Cardiac muscle cell (in vitro differentiated cells and primary cell): ENCODE measurements at regions not wholly inside any gene's neighbourhood (a gene's known extent, or its start where the extent isn't known, plus 50 kb on each side); places are given as distances from the start of the nearest gene placed in this dataset.
"Not testable (repeated sequence)": the region's sequence is repeated elsewhere in the genome, so short reads cannot be mapped to it uniquely, and the experiment has no call there.

ENCODE experiments used
- DNase-seq, 2 donors: peaks; one replicate each; pipeline versions ENCODE4 v3.0.0 to v3.0.0-alpha.2; 2010 to 2017; ENCODE audit warnings: low read depth in 1 of 2, low spot score in 1 of 2
- H3K27ac ChIP-seq: fragments of 200-600 bp; sonication (generic); 2 replicates; pipeline ENCODE4 v1.5.1; 2016
- H3K27me3 ChIP-seq: fragments of 200-600 bp; sonication (generic); 2 replicates; pipeline ENCODE4 v1.6.0; 2016; ENCODE audit warnings: control low read depth
- H3K36me3 ChIP-seq: fragments of 200-600 bp; sonication (generic); 2 replicates; pipeline ENCODE4 v1.5.1; 2016; ENCODE audit warnings: control low read depth
- H3K4me1 ChIP-seq: fragments of 200-600 bp; sonication (generic); 2 replicates; pipeline ENCODE4 v1.8.1; 2017; ENCODE audit warnings: low read depth, mild to moderate bottlenecking, mixed run types
- H3K4me3 ChIP-seq: fragments of 200-600 bp; sonication (generic); 2 replicates; pipeline ENCODE4 v1.5.1; 2016; ENCODE audit warnings: mild to moderate bottlenecking
- H3K9me3 ChIP-seq: fragments of 200-600 bp; sonication (generic); 2 replicates; pipeline ENCODE4 v1.5.1; 2017; ENCODE audit warnings: low read depth, mild to moderate bottlenecking, control low read depth
- CTCF ChIP-seq: IDR thresholded peaks from 2 replicates; pipeline ENCODE4 v1.5.1; 2012; ENCODE audit warnings: low read depth, mild to moderate bottlenecking, low read length

GRCh38 chr9:87781331-87781730 is 55.4 kb downstream of the CTSL start:
- H3K27me3 ChIP-seq, result no peaks in the 10 kb centered on the region
- H3K4me3 ChIP-seq, result no peak overlapping the region
- H3K36me3 ChIP-seq, result no peaks in the 10 kb centered on the region
- no peaks in the 10 kb centered on the region for H3K4me1 ChIP-seq
- no peaks in the 10 kb centered on the region for H3K9me3 ChIP-seq
- no peak for TF ChIP-seq CTCF
- H3K27ac ChIP-seq, result no peak overlapping the region
- DNase-seq, result no peak

- H3K9me3 ChIP-seq, result no peaks in the 10 kb centered on the region
- no peak for DNase-seq
- no peak for TF ChIP-seq CTCF
- H3K27me3 ChIP-seq, result no peaks in the 10 kb centered on the region
- H3K4me3 ChIP-seq, result no peak overlapping the region
- no peak overlapping the region for H3K27ac ChIP-seq
- H3K4me1 ChIP-seq, result no peaks in the 10 kb centered on the region
- H3K36me3 ChIP-seq, result no peaks in the 10 kb centered on the region
These were observed 57.3 kb downstream of the CTSL start for GRCh38 chr9:87783180-87783579.

- not testable (repeated sequence) for DNase-seq, H3K4me3 ChIP-seq, H3K4me1 ChIP-seq, H3K9me3 ChIP-seq, H3K27ac ChIP-seq, H3K36me3 ChIP-seq, H3K27me3 ChIP-seq
These were observed 59.5 kb downstream of the CTSL start for GRCh38 chr9:87785315-87785970.

- H3K4me1 ChIP-seq, result no peaks in the 10 kb centered on the region
- H3K36me3 ChIP-seq, result no peaks in the 10 kb centered on the region
- no peaks in the 10 kb centered on the region for H3K9me3 ChIP-seq
- DNase-seq, result no peak
- no peaks in the 10 kb centered on the region for H3K27me3 ChIP-seq
- H3K4me3 ChIP-seq, result no peak overlapping the region
- H3K27ac ChIP-seq, result no peak overlapping the region
- TF ChIP-seq CTCF, result no peak
These were observed 60.5 kb downstream of the CTSL start for GRCh38 chr9:87786423-87786822.

- Histone ChIP-seq H3K36me3 (no peaks in the 10 kb centered on the region), H3K9me3 (no peaks in the 10 kb centered on the region), H3K27ac (no peak overlapping the region), H3K4me3 (no peak overlapping the region), H3K4me1 (no peaks in the 10 kb centered on the region), H3K27me3 (no peaks in the 10 kb centered on the region)
- no peak for DNase-seq
- TF ChIP-seq CTCF, result no peak
These were observed 61.0 kb downstream of the CTSL start for GRCh38 chr9:87786876-87787275.

GRCh38 chr9:87787735-87788134 is 61.8 kb downstream of the CTSL start:
- H3K36me3 ChIP-seq, result no peaks in the 10 kb centered on the region
- no peak overlapping the region for H3K27ac ChIP-seq
- H3K4me1 ChIP-seq, result no peaks in the 10 kb centered on the region
- peak in 1 of 2 donors; percentile 13 for DNase-seq
- no peaks in the 10 kb centered on the region for H3K9me3 ChIP-seq
- no peak for TF ChIP-seq CTCF
- no peaks in the 10 kb centered on the region for H3K27me3 ChIP-seq
- H3K4me3 ChIP-seq, result no peak overlapping the region
